ENCODE measurements at regions not wholly inside any gene's neighbourhood (a gene's known extent, or its start where the extent isn't known, plus 50 kb on each side); places are given as distances from the start of the nearest gene placed in this dataset.

- H3K4me3 ChIP-seq (replicated peaks; ENCODE audit: insufficient read depth, low read length), result no peak overlapping the region
- no peak for DNase-seq (ENCODE audit: low read depth in 1 of 2, low spot score in 1 of 2)
- H3K27me3 ChIP-seq (ENCODE audit: insufficient read depth, poor library complexity, severe bottlenecking), result no peaks in the 10 kb centered on the region
- no peak for TF ChIP-seq CTCF (IDR thresholded peaks at IDR 0.05; ENCODE audit: insufficient read depth, low read length)
- no peak for TF ChIP-seq GABPA (IDR thresholded peaks at IDR 0.05; ENCODE audit: low read depth)
- TF ChIP-seq REST (IDR thresholded peaks at IDR 0.05; ENCODE audit: insufficient replicate concordance, low read depth), result no peak
- no peak for TF ChIP-seq POLR2AphosphoS5 (IDR thresholded peaks at IDR 0.05; ENCODE audit: low read depth)
- no peak for TF ChIP-seq SPI1 (IDR thresholded peaks at IDR 0.05; ENCODE audit: borderline replicate concordance, low read depth)
- no peak overlapping the region for H3K27ac ChIP-seq (replicated peaks)
Observed at GRCh38 chrX:131703646-131704045, 159.8 kb downstream of the OR13H1 start.

GRCh38 chrX:131704136-131704695 lies 160.3 kb downstream of the OR13H1 start:
- TF ChIP-seq GABPA (IDR thresholded peaks at IDR 0.05; ENCODE audit: low read depth), result no peak
- no peak for TF ChIP-seq SPI1 (IDR thresholded peaks at IDR 0.05; ENCODE audit: borderline replicate concordance, low read depth)
- TF ChIP-seq CTCF (IDR thresholded peaks at IDR 0.05; ENCODE audit: insufficient read depth, low read length), result no peak
- TF ChIP-seq REST (IDR thresholded peaks at IDR 0.05; ENCODE audit: insufficient replicate concordance, low read depth), result no peak
- TF ChIP-seq POLR2AphosphoS5 (IDR thresholded peaks at IDR 0.05; ENCODE audit: low read depth), result no peak
- Histone ChIP-seq H3K27me3 (ENCODE audit: insufficient read depth, poor library complexity, severe bottlenecking) (no peaks in the 10 kb centered on the region), H3K27ac (replicated peaks) (peak overlapping the region; percentile 43), H3K4me3 (replicated peaks; ENCODE audit: insufficient read depth, low read length) (no peak overlapping the region)
- DNase-seq (ENCODE audit: low read depth in 1 of 2, low spot score in 1 of 2), result peak in 1 of 2 experiments; percentile 78

- no peak for DNase-seq (ENCODE audit: low read depth in 1 of 2, low spot score in 1 of 2)
- Histone ChIP-seq H3K4me3 (replicated peaks; ENCODE audit: insufficient read depth, low read length) (no peak overlapping the region), H3K27me3 (ENCODE audit: insufficient read depth, poor library complexity, severe bottlenecking) (no peaks in the 10 kb centered on the region), H3K27ac (replicated peaks) (no peak overlapping the region)
- TF ChIP-seq POLR2AphosphoS5 (IDR thresholded peaks at IDR 0.05; ENCODE audit: low read depth), result no peak
- no peak for TF ChIP-seq SPI1 (IDR thresholded peaks at IDR 0.05; ENCODE audit: borderline replicate concordance, low read depth)
- TF ChIP-seq REST (IDR thresholded peaks at IDR 0.05; ENCODE audit: insufficient replicate concordance, low read depth), result no peak
- no peak for TF ChIP-seq GABPA (IDR thresholded peaks at IDR 0.05; ENCODE audit: low read depth)
- no peak for TF ChIP-seq CTCF (IDR thresholded peaks at IDR 0.05; ENCODE audit: insufficient read depth, low read length)
Observed at GRCh38 chrX:131709553-131709952, 165.7 kb downstream of the OR13H1 start.
